ENCODE measurements at regions not wholly inside any gene's neighbourhood (a gene's known extent, or its start where the extent isn't known, plus 50 kb on each side); places are given as distances from the start of the nearest gene placed in this dataset.
"Not testable (repeated sequence)": the region's sequence is repeated elsewhere in the genome, so short reads cannot be mapped to it uniquely, and the experiment has no call there.

GRCh38 chr6:74357321-74357720 lies 661.3 kb downstream of the CD109 start:
- no peaks in the 10 kb centered on the region for H3K36me3 Mint-ChIP-seq (ENCODE audit: insufficient read depth)
- no peaks in the 10 kb centered on the region for H3K4me1 Mint-ChIP-seq (ENCODE audit: low read depth)
- H3K27ac Mint-ChIP-seq: no peak overlapping the region
- H3K27me3 Mint-ChIP-seq: no peaks in the 10 kb centered on the region
- no peak overlapping the region for H3K4me3 Mint-ChIP-seq (ENCODE audit: low read depth)
- no peaks in the 10 kb centered on the region for H3K9me3 Mint-ChIP-seq (ENCODE audit: low read depth)
- TF ChIP-seq CTCF (IDR thresholded peaks at IDR 0.05; ENCODE audit: unreplicated experiment): no peak
- DNase-seq (ENCODE audit: low spot score, unreplicated experiment): no peak

GRCh38 chr6:74356391-74356790 lies 660.4 kb downstream of the CD109 start:
- no peak overlapping the region for H3K4me3 Mint-ChIP-seq (ENCODE audit: low read depth)
- no peaks in the 10 kb centered on the region for H3K36me3 Mint-ChIP-seq (ENCODE audit: insufficient read depth)
- no peaks in the 10 kb centered on the region for H3K4me1 Mint-ChIP-seq (ENCODE audit: low read depth)
- TF ChIP-seq CTCF (IDR thresholded peaks at IDR 0.05; ENCODE audit: unreplicated experiment): no peak
- H3K27me3 Mint-ChIP-seq: no peaks in the 10 kb centered on the region
- DNase-seq (ENCODE audit: low spot score, unreplicated experiment): no peak
- no peak overlapping the region for H3K27ac Mint-ChIP-seq
- no peaks in the 10 kb centered on the region for H3K9me3 Mint-ChIP-seq (ENCODE audit: low read depth)

- Mint-ChIP-seq H3K4me3 (ENCODE audit: low read depth) (no peak overlapping the region), H3K27ac (no peak overlapping the region), H3K4me1 (ENCODE audit: low read depth) (no peaks in the 10 kb centered on the region), H3K27me3 (no peaks in the 10 kb centered on the region), H3K36me3 (ENCODE audit: insufficient read depth) (no peaks in the 10 kb centered on the region), H3K9me3 (ENCODE audit: low read depth) (peaks cover 2% of the 10 kb centered on the region)
- TF ChIP-seq CTCF (IDR thresholded peaks at IDR 0.05; ENCODE audit: unreplicated experiment): no peak
- DNase-seq (ENCODE audit: low spot score, unreplicated experiment): no peak
Measured at GRCh38 chr6:74346936-74347535, 651.0 kb downstream of the CD109 start.

- no peak overlapping the region for H3K4me3 Mint-ChIP-seq (ENCODE audit: low read depth)
- H3K9me3 Mint-ChIP-seq (ENCODE audit: low read depth): peaks cover 10% of the 10 kb centered on the region
- no peak for DNase-seq (ENCODE audit: low spot score, unreplicated experiment)
- H3K27ac Mint-ChIP-seq: no peak overlapping the region
- peak; percentile 41 for TF ChIP-seq CTCF (IDR thresholded peaks at IDR 0.05; ENCODE audit: unreplicated experiment)
- no peaks in the 10 kb centered on the region for H3K27me3 Mint-ChIP-seq
- H3K36me3 Mint-ChIP-seq (ENCODE audit: insufficient read depth): no peaks in the 10 kb centered on the region
- H3K4me1 Mint-ChIP-seq (ENCODE audit: low read depth): no peaks in the 10 kb centered on the region
Measured at GRCh38 chr6:74343804-74344203, 647.8 kb downstream of the CD109 start.

GRCh38 chr6:74343321-74343720 lies 647.3 kb downstream of the CD109 start:
- not testable (repeated sequence) for H3K4me1 Mint-ChIP-seq (ENCODE audit: low read depth); H3K27ac Mint-ChIP-seq; H3K4me3 Mint-ChIP-seq (ENCODE audit: low read depth); DNase-seq (ENCODE audit: low spot score, unreplicated experiment); H3K36me3 Mint-ChIP-seq (ENCODE audit: insufficient read depth); H3K27me3 Mint-ChIP-seq
- peaks cover 10% of the 10 kb centered on the region for H3K9me3 Mint-ChIP-seq (ENCODE audit: low read depth)

- H3K9me3 Mint-ChIP-seq (ENCODE audit: low read depth): peaks cover 4% of the 10 kb centered on the region
- no peaks in the 10 kb centered on the region for H3K27me3 Mint-ChIP-seq
Measured at GRCh38 chr6:74334722-74335121, 638.7 kb downstream of the CD109 start.

More at GRCh38 chr6:74334722-74335121, 638.7 kb downstream of the CD109 start:
- Mint-ChIP-seq H3K4me1 (ENCODE audit: low read depth) (no peaks in the 10 kb centered on the region), H3K27ac (no peak overlapping the region), H3K36me3 (ENCODE audit: insufficient read depth) (no peaks in the 10 kb centered on the region), H3K4me3 (ENCODE audit: low read depth) (no peak overlapping the region)
- DNase-seq (ENCODE audit: low spot score, unreplicated experiment): no peak
- no peak for TF ChIP-seq CTCF (IDR thresholded peaks at IDR 0.05; ENCODE audit: unreplicated experiment)
